ENCODE measurements at regions not wholly inside any gene's neighbourhood (a gene's known extent, or its start where the extent isn't known, plus 50 kb on each side); places are given as distances from the start of the nearest gene placed in this dataset.

DNA sequence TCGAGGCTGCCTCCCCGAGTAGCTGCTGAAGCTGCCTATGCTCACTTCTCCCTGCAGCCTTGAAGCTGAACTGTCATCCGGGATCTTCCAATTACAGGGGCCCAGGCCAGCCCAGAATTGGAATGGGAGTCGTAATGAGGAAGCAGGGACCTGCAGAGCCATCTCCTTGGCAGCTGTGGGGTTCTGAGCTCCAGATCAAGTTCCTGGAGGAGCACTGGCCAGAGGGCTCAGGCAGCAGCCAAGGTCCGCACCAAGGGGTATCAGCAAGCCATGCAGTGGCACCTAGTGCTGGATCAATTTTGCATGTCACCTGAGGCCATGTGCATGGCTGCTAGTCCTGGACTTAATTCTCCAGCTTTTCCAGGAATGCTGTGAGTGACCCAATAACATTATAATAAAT, 163.2 kb upstream of the TSHZ2 start:
- TF ChIP-seq, protein P1, sequence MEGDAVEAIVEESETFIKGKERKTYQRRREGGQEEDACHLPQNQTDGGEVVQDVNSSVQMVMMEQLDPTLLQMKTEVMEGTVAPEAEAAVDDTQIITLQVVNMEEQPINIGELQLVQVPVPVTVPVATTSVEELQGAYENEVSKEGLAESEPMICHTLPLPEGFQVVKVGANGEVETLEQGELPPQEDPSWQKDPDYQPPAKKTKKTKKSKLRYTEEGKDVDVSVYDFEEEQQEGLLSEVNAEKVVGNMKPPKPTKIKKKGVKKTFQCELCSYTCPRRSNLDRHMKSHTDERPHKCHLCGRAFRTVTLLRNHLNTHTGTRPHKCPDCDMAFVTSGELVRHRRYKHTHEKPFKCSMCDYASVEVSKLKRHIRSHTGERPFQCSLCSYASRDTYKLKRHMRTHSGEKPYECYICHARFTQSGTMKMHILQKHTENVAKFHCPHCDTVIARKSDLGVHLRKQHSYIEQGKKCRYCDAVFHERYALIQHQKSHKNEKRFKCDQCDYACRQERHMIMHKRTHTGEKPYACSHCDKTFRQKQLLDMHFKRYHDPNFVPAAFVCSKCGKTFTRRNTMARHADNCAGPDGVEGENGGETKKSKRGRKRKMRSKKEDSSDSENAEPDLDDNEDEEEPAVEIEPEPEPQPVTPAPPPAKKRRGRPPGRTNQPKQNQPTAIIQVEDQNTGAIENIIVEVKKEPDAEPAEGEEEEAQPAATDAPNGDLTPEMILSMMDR (IDR thresholded peaks at IDR 0.05): no peak
- TF ChIP-seq POLR2A (IDR thresholded peaks at IDR 0.05) (no peak), POLR2AphosphoS5 (IDR thresholded peaks at IDR 0.05) (no peak), EP300 (IDR thresholded peaks at IDR 0.05; ENCODE audit: low read depth) (no peak)
